ENCODE measurements at regions not wholly inside any gene's neighbourhood (a gene's known extent, or its start where the extent isn't known, plus 50 kb on each side); places are given as distances from the start of the nearest gene placed in this dataset.

DNA sequence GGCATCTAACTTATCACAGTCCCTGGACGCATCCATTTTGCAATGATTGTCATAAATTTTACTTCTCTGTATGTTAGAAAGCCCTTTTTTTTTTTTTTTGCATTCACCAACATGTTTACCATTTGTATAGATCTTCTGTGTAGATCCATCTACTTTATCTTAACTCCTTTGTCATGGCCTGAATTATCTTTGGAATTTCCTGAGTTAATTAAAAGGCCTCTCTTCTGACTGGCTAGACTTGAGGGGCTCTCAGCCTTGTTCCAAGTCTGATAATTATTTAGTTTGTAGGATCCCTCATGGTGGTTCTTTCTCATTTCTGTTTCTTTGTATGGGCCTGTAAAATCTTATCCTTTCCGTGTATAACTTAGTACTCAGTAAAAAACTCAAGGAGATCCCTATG lies 387.0 kb downstream of the C12orf50 start:
- H3K36me3 ChIP-seq = no peaks in the 10 kb centered on the region
- H3K4me1 ChIP-seq = no peaks in the 10 kb centered on the region
- H3K27me3 ChIP-seq = no peaks in the 10 kb centered on the region
- no peak overlapping the region for H3K4me3 ChIP-seq
- intact Hi-C loops (cut with DNase I; ENCODE audit: low total_unique reads) (no loop called here), in situ Hi-C loops (cut with MboI; ENCODE audit: low pct_ligation_motif_present in 1 of 4, low pct_unique_long_range_greater_than_20kb in 1 of 4, low sequenced_read_pairs in 3 of 4) (no loop called here)
- 87 to 88% methylated on average over 2 of the region's 2 CpGs for WGBS, 2 donors (ENCODE audit: low coverage in 1 of 2)
- TF ChIP-seq POLR2A (IDR thresholded peaks at IDR 0.05) = no peak
- no peak for TF ChIP-seq EP300 (IDR thresholded peaks at IDR 0.05; ENCODE audit: low read depth)
- no peak for TF ChIP-seq POLR2AphosphoS5 (IDR thresholded peaks at IDR 0.05)
- TF ChIP-seq, protein P1, sequence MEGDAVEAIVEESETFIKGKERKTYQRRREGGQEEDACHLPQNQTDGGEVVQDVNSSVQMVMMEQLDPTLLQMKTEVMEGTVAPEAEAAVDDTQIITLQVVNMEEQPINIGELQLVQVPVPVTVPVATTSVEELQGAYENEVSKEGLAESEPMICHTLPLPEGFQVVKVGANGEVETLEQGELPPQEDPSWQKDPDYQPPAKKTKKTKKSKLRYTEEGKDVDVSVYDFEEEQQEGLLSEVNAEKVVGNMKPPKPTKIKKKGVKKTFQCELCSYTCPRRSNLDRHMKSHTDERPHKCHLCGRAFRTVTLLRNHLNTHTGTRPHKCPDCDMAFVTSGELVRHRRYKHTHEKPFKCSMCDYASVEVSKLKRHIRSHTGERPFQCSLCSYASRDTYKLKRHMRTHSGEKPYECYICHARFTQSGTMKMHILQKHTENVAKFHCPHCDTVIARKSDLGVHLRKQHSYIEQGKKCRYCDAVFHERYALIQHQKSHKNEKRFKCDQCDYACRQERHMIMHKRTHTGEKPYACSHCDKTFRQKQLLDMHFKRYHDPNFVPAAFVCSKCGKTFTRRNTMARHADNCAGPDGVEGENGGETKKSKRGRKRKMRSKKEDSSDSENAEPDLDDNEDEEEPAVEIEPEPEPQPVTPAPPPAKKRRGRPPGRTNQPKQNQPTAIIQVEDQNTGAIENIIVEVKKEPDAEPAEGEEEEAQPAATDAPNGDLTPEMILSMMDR (IDR thresholded peaks at IDR 0.05) = no peak
- H3K27ac ChIP-seq = no peak overlapping the region
- no peaks in the 10 kb centered on the region for H3K9me3 ChIP-seq
- DNase-seq = no peak

DNA sequence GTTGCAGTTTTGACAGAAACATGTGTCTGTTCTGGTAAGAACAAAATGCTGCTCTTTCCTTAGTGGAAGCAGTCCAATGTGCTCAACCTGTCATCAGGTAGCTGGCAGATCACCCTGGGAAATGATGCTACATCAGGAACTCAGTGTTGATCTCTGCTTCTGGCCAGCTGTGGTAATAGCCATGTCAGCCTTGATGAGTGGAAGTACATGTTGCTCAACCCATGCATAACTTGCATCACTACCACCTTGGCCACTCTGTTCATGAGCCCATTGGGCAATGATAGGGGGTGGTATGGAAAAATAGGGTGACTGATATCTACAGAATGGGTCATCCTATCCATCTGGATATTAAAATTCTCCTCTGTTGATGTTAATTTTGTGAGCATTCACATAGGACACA lies 411.0 kb downstream of the C12orf50 start:
- no peaks in the 10 kb centered on the region for H3K27me3 ChIP-seq
- H3K27ac ChIP-seq = no peak overlapping the region
- in situ Hi-C loops (cut with MboI; ENCODE audit: low pct_ligation_motif_present in 1 of 4, low pct_unique_long_range_greater_than_20kb in 1 of 4, low sequenced_read_pairs in 3 of 4) = no loop called here
- intact Hi-C loops (cut with DNase I; ENCODE audit: low total_unique reads) = no loop called here
- TF ChIP-seq POLR2AphosphoS5 (IDR thresholded peaks at IDR 0.05) (no peak), EP300 (IDR thresholded peaks at IDR 0.05; ENCODE audit: low read depth) (no peak), POLR2A (IDR thresholded peaks at IDR 0.05) (no peak)
- TF ChIP-seq, protein P1 (IDR thresholded peaks at IDR 0.05) = no peak
- no peaks in the 10 kb centered on the region for H3K4me1 ChIP-seq
- no peaks in the 10 kb centered on the region for H3K36me3 ChIP-seq
- DNase-seq = no peak
- no peaks in the 10 kb centered on the region for H3K9me3 ChIP-seq
- no peak overlapping the region for H3K4me3 ChIP-seq

DNA sequence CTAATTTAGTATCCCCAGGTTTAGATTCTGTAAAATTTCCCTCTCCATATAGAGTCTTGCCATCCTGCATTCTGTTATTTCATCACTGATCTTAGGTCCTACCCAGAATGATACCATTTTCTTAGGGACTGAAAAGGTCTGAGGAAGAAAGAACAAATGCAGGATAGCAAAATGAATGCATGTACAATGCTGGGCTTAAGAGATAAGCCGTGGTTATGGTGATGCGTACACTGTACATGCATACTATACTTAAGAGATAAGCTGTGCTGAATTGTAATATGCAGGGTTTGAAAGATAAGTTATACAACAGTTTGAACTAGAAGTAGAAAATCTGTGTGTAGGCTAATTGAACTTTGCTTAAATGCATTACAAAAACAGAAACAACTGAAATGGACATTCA lies 416.2 kb downstream of the C12orf50 start:
- Histone ChIP-seq H3K4me3 (no peak overlapping the region), H3K27ac (no peak overlapping the region), H3K36me3 (no peaks in the 10 kb centered on the region), H3K9me3 (no peaks in the 10 kb centered on the region), H3K4me1 (no peaks in the 10 kb centered on the region), H3K27me3 (no peaks in the 10 kb centered on the region)
- DNase-seq = no peak
- TF ChIP-seq POLR2AphosphoS5 (IDR thresholded peaks at IDR 0.05) (no peak), POLR2A (IDR thresholded peaks at IDR 0.05) (no peak), EP300 (IDR thresholded peaks at IDR 0.05; ENCODE audit: low read depth) (no peak)
- TF ChIP-seq, protein P1 (IDR thresholded peaks at IDR 0.05) = no peak
- WGBS, 2 donors (ENCODE audit: low coverage in 1 of 2) = 75 to 90% methylated on average over 2 of the region's 2 CpGs
- intact Hi-C loops (cut with DNase I; ENCODE audit: low total_unique reads) = no loop called here
- in situ Hi-C loops (cut with MboI; ENCODE audit: low pct_ligation_motif_present in 1 of 4, low pct_unique_long_range_greater_than_20kb in 1 of 4, low sequenced_read_pairs in 3 of 4) = no loop called here

DNA sequence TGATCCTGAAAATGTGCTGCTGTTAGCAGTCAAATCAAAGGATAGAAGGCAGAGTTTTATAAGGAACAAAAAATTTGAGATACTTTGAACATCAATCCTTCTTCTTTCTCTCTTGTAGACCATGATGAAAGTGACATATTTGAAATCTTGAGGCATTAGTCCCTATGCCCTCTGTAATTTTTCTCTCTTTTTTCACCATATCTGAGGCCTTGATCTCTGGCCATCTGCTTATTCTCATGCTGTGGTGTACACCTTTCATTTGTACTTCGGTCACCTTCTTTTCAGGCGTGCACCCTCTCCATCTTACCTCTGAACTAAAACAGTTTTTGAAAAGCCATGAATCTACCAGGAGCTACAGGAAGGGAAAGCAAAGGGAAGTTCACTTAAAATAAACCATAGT lies 420.9 kb downstream of the C12orf50 start:
- intact Hi-C loops (cut with DNase I; ENCODE audit: low total_unique reads) (no loop called here), in situ Hi-C loops (cut with MboI; ENCODE audit: low pct_ligation_motif_present in 1 of 4, low pct_unique_long_range_greater_than_20kb in 1 of 4, low sequenced_read_pairs in 3 of 4) (no loop called here)
- Histone ChIP-seq H3K36me3 (no peaks in the 10 kb centered on the region), H3K4me1 (no peaks in the 10 kb centered on the region), H3K27me3 (no peaks in the 10 kb centered on the region), H3K9me3 (no peaks in the 10 kb centered on the region), H3K4me3 (no peak overlapping the region), H3K27ac (no peak overlapping the region)
- 76 to 80% methylated on average over 1 to 2 of the region's 2 CpGs for WGBS, 2 donors (ENCODE audit: low coverage in 1 of 2)
- no peak for DNase-seq
- no peak for TF ChIP-seq POLR2A (IDR thresholded peaks at IDR 0.05)
- TF ChIP-seq EP300 (IDR thresholded peaks at IDR 0.05; ENCODE audit: low read depth) = no peak
- TF ChIP-seq, protein P1 (IDR thresholded peaks at IDR 0.05) = no peak
- TF ChIP-seq POLR2AphosphoS5 (IDR thresholded peaks at IDR 0.05) = no peak

Data from transverse colon (tissue), 4 donors.